TTC549 (cell line): ENCODE measurements at regions not wholly inside any gene's neighbourhood (a gene's known extent, or its start where the extent isn't known, plus 50 kb on each side); places are given as distances from the start of the nearest gene placed in this dataset.
"Not testable (repeated sequence)": the region's sequence is repeated elsewhere in the genome, so short reads cannot be mapped to it uniquely, and the experiment has no call there.

ENCODE experiments used
- FAIRE-seq: peaks from 2 replicates; lab custom pipeline; 2012; peaks lifted over from hg19 to GRCh38; lab: Jason Lieb, UNC

GRCh38 chr4:171340258-171340657 is 472.9 kb upstream of the GALNTL6 start:
- no peak for FAIRE-seq

GRCh38 chr4:171334549-171334948 is 478.7 kb upstream of the GALNTL6 start:
- no peak for FAIRE-seq

DNA sequence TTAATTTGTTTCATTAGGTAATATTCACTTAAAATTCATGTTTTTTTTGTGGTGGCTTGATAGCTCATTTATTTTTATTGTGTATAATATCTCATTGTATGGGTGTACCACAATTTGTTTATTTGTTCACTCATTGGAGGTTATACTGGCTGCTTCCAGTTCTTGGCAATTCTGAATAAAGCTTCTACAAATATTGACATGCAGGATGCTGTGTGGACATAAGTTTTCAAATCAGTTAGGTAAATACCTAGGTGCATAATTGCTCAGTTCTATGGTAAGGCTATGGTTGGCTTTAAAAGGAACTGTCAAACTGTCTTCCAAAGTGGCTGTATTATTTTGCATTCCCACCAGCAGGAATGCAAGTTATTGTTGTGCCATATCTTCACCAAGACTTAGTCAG is 504.5 kb upstream of the GALNTL6 start:
- no peak for FAIRE-seq

DNA sequence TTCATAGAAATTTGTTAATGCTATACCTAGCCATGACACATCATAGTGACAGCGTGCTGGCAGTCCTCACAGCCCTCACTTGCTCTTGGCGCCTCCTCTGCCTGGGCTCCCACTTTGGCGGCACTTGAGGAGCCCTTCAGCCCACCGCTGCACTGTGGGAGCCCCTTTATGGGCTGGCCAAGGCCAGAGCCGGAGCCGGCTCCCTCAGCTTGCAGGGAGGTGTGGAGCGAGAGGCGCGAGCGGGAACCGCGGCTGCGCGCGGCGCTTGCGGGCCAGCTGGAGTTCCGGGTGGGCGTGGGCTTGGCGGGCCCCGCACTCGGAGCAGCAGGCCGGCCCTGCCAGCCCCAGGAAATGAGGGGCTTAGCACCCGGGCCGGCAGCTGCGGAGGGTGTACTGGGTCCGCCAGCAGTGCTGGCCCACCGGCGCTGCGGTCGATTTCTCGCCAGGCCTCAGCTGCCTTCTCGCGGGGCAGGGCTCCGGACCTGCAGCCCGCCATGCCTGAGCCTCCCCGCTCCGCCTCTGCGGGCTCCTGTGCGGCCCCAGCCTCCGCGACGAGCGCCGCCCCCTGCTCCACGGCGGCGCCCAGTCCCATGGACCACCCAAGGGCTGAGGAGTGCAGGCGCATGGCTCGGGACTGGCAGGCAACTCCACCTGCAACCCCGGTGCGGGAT is 515.0 kb upstream of the GALNTL6 start:
- not testable (repeated sequence) for FAIRE-seq

DNA sequence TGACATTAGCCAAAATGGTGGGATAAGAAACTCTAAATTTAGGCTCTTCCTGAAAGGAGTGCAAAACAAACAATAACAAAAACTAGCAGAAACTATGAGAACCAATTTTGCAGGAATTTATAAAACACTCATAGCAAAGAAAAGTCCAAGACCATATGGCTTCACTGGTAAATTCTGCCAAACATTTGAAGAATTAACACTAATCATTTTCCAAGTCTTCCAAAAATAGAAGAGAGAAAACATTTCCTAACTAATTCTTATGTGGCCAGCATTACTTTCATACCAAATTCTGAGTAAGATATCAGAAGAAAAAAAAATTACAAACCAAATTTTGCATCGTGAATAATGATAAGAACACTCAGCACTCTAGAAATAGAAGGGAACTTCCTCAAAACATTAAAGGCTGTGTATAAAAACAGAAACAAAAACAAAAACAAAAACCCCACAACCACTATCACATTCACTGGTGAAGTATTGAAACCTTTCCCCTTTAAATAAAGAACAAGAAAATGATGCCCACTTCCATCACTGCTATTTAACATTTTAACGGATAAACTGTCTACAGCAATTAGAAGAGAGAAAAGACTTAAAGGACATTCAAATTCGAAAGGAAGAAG is 524.3 kb upstream of the GALNTL6 start:
- FAIRE-seq: no peak

- no peak for FAIRE-seq
Observed at GRCh38 chr4:171281359-171281758, 531.8 kb upstream of the GALNTL6 start.

DNA sequence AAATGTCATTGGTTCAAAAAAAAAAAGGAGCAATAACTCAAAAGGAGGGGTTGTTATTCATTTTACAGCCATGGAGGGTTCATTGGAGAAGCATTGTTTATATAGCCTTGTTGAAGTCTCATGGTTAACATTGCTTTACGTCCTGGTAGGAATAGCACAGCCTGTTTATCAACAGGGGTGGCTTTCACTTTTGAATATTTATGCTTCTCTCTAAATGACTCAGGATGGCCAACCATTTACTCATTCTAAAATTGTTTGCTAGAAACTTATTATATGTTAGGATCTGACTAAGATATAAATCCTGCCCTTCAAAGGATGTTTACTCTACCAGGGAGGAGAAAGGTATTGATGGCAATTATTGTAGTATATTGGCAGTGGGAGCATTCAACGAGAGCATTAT is 534.1 kb upstream of the GALNTL6 start:
- FAIRE-seq: no peak

GRCh38 chr4:171266671-171267070 is 546.5 kb upstream of the GALNTL6 start:
- no peak for FAIRE-seq

- no peak for FAIRE-seq
Observed at GRCh38 chr4:171265190-171265818, 547.9 kb upstream of the GALNTL6 start.

DNA sequence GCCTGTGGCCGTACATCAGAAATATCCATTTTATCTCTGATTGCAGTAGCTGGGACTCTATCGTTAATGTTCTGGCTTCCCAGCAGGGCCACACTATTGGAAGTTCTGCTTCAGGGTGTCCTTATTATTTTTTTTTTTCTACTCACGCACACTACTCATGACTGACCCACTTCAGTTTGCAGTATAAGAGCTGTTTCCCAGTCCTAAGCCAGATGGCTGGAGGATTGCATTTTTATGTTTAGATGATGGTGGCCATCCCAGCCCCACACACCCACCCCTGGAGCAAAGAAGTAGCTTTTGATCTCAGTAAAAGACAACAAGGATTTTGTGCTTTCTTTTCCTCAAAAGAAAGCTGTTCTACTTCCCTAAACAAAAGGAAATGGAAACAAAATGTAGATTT is 557.0 kb upstream of the GALNTL6 start:
- FAIRE-seq: no peak

- FAIRE-seq: peak; percentile 83
Observed at GRCh38 chr4:171246948-171247347, 566.3 kb upstream of the GALNTL6 start.

DNA sequence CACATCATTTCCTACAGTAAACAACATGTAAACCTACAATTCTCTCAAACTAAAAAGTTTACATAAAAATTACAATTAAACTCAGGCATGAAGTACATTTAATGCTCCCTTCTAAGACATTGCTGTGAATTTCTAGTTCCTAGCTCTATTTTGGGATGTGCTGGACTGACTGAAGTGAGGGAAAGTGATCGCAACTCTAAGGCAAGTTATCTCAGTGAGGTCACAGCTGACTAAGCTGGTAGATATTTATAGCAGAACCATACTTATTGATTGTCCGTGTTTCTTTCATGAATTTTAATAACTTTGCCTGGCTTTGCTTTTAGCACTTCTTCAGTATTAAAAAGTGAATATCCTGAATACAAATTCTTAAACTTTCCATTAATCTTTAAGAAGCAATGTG is 570.4 kb upstream of the GALNTL6 start:
- FAIRE-seq: no peak

DNA sequence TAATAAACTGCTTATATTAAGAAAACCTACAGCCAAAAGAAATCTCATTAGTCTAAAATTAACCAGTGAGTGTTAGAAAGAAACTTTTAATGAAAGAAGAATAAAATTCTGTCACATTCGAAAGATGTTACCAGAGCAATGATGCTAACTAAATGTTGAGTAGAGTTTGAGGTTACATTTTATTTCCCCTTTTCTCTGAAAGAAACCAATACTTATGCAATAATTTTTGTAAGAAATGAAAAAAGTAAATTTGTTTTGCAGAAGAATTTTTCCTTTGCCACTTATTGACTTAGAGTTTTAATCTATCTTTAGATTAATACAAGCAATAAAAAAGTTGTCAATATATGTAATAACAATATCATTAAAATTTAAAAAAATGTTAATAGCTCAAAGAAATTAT is 574.0 kb upstream of the GALNTL6 start:
- no peak for FAIRE-seq

DNA sequence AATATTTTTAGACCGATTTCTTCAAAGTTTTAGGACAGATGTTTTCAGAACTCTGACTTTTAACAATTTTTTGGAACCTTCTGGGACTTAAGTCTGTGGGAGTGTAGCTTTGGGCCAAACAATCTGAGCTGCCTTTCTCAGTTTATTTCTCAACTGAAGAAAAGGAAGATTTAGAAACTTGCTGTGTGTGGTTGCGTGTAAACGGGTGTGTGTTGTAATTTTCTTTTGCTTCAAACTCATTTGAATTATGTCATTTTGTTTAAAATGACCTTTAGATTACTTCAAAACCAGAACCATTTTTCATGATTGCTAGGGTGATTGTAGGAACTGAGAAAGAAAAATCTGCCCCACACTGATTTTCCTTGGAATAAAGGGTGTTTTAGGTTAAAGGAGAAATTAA is 577.7 kb upstream of the GALNTL6 start:
- FAIRE-seq: no peak

- not testable (repeated sequence) for FAIRE-seq
Observed at GRCh38 chr4:171229354-171229753, 583.9 kb upstream of the GALNTL6 start.

GRCh38 chr4:171221181-171221580 is 592.0 kb upstream of the GALNTL6 start:
- no peak for FAIRE-seq

GRCh38 chr4:171203425-171203824 is 609.8 kb upstream of the GALNTL6 start:
- FAIRE-seq: no peak

DNA sequence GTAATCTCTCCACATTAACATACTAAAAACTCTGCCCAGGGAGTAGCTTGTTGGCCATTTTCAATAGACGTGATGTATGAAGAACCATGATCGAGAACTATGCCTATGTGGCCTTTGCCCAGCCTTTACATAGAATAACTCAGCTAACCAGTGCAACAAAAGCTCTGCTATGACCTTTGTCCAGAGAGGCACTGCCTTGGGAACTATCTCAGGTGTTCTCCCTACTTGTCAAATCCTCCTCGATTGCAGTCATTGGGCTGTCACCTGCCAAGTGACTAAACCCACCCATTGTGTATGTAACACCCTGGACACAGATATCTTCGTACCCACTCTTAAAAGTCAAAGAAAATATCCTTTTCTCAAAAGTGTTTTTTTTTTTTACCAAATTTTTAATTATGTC is 610.3 kb upstream of the GALNTL6 start:
- no peak for FAIRE-seq

GRCh38 chr4:171186700-171187099 is 626.5 kb upstream of the GALNTL6 start:
- FAIRE-seq: no peak

DNA sequence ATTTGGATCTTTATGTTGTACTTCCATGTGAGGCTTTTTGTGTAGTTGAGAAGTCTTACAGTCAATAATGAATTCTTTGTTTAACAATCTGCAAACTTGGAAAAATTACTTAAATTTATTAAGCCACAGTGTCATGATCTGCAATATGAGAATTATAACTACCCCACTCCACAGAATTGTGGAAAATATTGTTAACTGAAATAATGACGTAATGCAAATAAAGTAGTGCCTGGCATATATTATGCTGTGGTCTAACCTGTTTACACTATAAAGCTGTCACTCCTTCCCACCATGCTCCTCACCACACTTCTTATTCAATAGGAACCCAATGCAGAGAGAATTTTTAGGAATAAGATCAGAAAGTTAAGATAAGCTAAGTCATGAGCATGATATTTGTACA is 632.1 kb upstream of the GALNTL6 start:
- no peak for FAIRE-seq

- FAIRE-seq: no peak
Observed at GRCh38 chr4:171170671-171171070, 642.5 kb upstream of the GALNTL6 start.

DNA sequence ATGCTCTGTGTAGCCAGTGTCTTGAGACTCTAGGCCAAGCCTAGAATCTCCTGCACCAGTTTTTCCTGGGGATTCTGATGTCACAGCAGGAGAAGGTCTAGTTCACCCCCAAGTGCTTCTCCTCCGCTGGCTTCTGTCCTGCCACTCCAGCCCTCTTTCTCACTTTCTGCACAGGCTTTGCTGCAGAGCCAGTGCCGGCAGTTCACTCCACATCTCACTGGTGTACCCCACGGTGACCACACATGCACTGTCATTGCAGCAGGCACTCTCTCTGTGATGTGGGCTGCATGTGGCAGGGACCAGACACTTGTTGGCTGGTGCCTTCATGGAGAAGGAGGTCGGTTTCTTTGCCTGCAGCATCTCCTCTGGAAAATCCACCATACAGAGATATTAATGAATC is 643.8 kb upstream of the GALNTL6 start:
- FAIRE-seq: no peak

- no peak for FAIRE-seq
Observed at GRCh38 chr4:171162478-171162877, 650.7 kb upstream of the GALNTL6 start.
